Posterior vena cava (tissue), 2 donors: ENCODE measurements at regions not wholly inside any gene's neighbourhood (a gene's known extent, or its start where the extent isn't known, plus 50 kb on each side); places are given as distances from the start of the nearest gene placed in this dataset.
A peak's percentile ranks its signal among the peaks of the same experiment; 100 is the strongest.

Experiments
- DNase-seq: peaks from one replicate; pipeline ENCODE4 v3.0.0-alpha.2; 2020; ENCODE audit warnings: low spot score
- intact Hi-C, 2 donors: fragments of 100-400 bp; cut with DNase I; formaldehyde crosslinking; loops; one replicate each; pipeline versions ENCODE4 v1.14.1 to v1.14.2; 2022 to 2023
- donor health status: DM: yes; HTN: yes; CAD: no.
- donor health status: DM: yes; HTN: yes; CAD: no.

- intact Hi-C loops = no loop called here
- no peak for DNase-seq
These were observed 103.5 kb downstream of the DACT2 start for GRCh38 chr6:168216117-168216516.

GRCh38 chr6:168215121-168215808, 104.3 kb downstream of the DACT2 start:
- no peak for DNase-seq

GRCh38 chr6:168214586-168215104, 104.9 kb downstream of the DACT2 start:
- no peak for DNase-seq

More at GRCh38 chr6:168215121-168215808, 104.3 kb downstream of the DACT2 start:
- intact Hi-C loops = no loop called here

GRCh38 chr6:168213121-168213524, 106.5 kb downstream of the DACT2 start:
- intact Hi-C loops = no loop called here
- peak; percentile 77 for DNase-seq

More at GRCh38 chr6:168214586-168215104, 104.9 kb downstream of the DACT2 start:
- intact Hi-C loops = no loop called here

GRCh38 chr6:168212362-168212761, 107.2 kb downstream of the DACT2 start:
- peak; percentile 71 for DNase-seq
- intact Hi-C loops = no loop called here

- no peak for DNase-seq
- intact Hi-C loops = no loop called here
These were observed 107.9 kb downstream of the DACT2 start for GRCh38 chr6:168211681-168212080.

GRCh38 chr6:168210239-168211105, 109.1 kb downstream of the DACT2 start:
- intact Hi-C loops = no loop called here
- peak; percentile 75 for DNase-seq

- DNase-seq = peak; percentile 64
- intact Hi-C loops = no loop called here
These were observed 110.2 kb downstream of the DACT2 start for GRCh38 chr6:168209420-168209819.

GRCh38 chr6:168208854-168209253, 110.7 kb downstream of the DACT2 start:
- intact Hi-C loops = no loop called here
- DNase-seq = peak; percentile 25

- intact Hi-C loops = no loop called here
- peak; percentile 60 for DNase-seq
These were observed 111.2 kb downstream of the DACT2 start for GRCh38 chr6:168208402-168208801.

GRCh38 chr6:168207421-168208175, 112.0 kb downstream of the DACT2 start:
- peak; percentile 66 for DNase-seq
- intact Hi-C loops = no loop called here

- intact Hi-C loops = no loop called here
- DNase-seq = peak; percentile 78
These were observed 112.8 kb downstream of the DACT2 start for GRCh38 chr6:168206661-168207274.

- DNase-seq = peak; percentile 88
- intact Hi-C loops = no loop called here
These were observed 113.4 kb downstream of the DACT2 start for GRCh38 chr6:168206186-168206585.

GRCh38 chr6:168201799-168202198, 117.8 kb downstream of the DACT2 start:
- DNase-seq = peak; percentile 8
- intact Hi-C loops = no loop called here

GRCh38 chr6:168201383-168201782, 118.2 kb downstream of the DACT2 start:
- intact Hi-C loops = no loop called here
- peak; percentile 45 for DNase-seq

GRCh38 chr6:168200571-168201134, 118.9 kb downstream of the DACT2 start:
- peak; percentile 60 for DNase-seq
- intact Hi-C loops = no loop called here

- intact Hi-C loops = no loop called here
These were observed 119.5 kb upstream of the FRMD1 start for GRCh38 chr6:168198302-168199180.

More at GRCh38 chr6:168198302-168199180, 119.5 kb upstream of the FRMD1 start:
- DNase-seq = peak; percentile 60
